ENCODE measurements at regions not wholly inside any gene's neighbourhood (a gene's known extent, or its start where the extent isn't known, plus 50 kb on each side); places are given as distances from the start of the nearest gene placed in this dataset.
"Not testable (repeated sequence)": the region's sequence is repeated elsewhere in the genome, so short reads cannot be mapped to it uniquely, and the experiment has no call there.

DNA sequence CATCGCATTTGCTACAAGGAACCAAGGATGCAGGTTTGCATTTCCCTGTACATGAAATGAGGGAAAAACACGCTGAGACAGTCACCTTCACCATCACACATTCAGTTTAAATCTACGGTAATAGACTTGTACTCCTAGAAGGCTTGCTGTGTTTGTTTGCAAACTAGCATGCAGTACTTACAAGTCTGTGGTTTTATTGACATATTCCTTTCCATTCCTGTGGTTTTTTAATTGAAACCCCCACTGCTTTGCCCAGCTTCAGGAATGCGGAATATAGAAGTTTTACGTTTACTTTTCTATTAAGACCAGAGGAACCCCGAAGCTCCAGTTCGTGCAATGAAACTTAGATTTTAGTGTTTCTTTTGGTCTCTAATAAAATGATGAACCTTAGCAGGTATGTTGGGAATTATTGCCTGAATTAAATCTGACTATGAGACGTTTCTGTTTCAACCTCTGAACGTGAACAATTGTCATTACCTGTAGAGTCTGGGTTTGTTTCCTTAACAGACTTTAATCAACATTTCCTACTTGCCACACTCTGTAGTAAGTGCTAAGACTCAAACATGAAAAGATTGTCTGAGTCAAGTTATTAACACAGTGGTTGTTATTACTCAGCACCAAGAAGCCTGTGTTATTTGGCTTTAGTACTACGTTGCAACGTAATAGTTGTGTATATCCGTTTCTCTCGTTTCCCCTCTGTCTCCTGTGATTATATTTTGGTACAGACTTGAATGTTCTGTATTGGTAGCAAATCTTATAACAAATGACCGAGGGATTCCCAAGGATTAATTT lies 793.3 kb upstream of the GOT2 start (continued):
- TF ChIP-seq NFXL1 (IDR thresholded peaks at IDR 0.05; ENCODE audit: borderline replicate concordance), result no peak
- TF ChIP-seq FOXK2 (IDR thresholded peaks at IDR 0.05), result no peak
- TF ChIP-seq, protein P1, sequence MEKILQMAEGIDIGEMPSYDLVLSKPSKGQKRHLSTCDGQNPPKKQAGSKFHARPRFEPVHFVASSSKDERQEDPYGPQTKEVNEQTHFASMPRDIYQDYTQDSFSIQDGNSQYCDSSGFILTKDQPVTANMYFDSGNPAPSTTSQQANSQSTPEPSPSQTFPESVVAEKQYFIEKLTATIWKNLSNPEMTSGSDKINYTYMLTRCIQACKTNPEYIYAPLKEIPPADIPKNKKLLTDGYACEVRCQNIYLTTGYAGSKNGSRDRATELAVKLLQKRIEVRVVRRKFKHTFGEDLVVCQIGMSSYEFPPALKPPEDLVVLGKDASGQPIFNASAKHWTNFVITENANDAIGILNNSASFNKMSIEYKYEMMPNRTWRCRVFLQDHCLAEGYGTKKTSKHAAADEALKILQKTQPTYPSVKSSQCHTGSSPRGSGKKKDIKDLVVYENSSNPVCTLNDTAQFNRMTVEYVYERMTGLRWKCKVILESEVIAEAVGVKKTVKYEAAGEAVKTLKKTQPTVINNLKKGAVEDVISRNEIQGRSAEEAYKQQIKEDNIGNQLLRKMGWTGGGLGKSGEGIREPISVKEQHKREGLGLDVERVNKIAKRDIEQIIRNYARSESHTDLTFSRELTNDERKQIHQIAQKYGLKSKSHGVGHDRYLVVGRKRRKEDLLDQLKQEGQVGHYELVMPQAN (conservative IDR thresholded peaks at IDR 0.05), result no peak

DNA sequence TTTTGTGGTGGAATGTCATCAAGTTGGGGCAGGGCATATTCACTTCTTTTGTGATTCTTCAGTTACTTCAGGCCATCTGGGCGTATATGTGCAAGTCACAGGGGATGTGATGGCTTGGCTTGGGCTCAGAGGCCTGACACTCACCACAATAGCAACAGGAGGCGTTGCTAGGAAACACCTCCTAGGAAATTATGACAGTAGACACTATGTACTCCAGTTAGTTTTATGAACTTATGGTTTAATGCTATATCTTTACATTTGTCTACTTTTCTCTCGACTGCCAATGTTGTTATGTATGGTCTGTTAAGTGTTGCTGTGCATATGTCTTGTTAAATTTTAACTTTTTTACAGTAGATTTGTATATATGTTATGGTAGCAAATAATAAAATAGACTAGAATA lies 788.7 kb upstream of the GOT2 start:
- CTCF ChIA-PET, result no interaction called here
- SMC1A ChIA-PET (ENCODE audit: uncharacterized antibody, unreplicated experiment), result interaction anchor here (1.3 kb wide), 1 partner anchor 11 kb away, joined by 3 read pairs; no protein-coding TSS in a partner anchor
- intact Hi-C loops (cut with micrococcal nuclease; ENCODE audit: unreplicated experiment), result no loop called here
- Histone ChIP-seq H3K79me2 (ENCODE audit: control insufficient read depth, insufficient read depth, low read length) (no peaks in the 10 kb centered on the region), H2AFZ (ENCODE audit: control insufficient read depth, low read depth, low read length) (no peak overlapping the region), H3K4me1 (ENCODE audit: control insufficient read depth, insufficient read depth, low read length) (no peaks in the 10 kb centered on the region), H3K4me2 (ENCODE audit: control insufficient read depth, insufficient read depth) (no peak overlapping the region), H3K9me3 (replicated peaks; ENCODE audit: control insufficient read depth, insufficient read depth, low read length) (no peaks in the 10 kb centered on the region), H4K20me1 (ENCODE audit: control insufficient read depth, insufficient read depth) (no peaks in the 10 kb centered on the region), H3K27ac (ENCODE audit: control insufficient read depth, insufficient read depth) (no peak overlapping the region), H3K9ac (ENCODE audit: control insufficient read depth, insufficient read depth, low read length) (no peak overlapping the region), H3K4me3 (no peak overlapping the region), H3K36me3 (ENCODE audit: control insufficient read depth in 2 of 2, insufficient read depth in 2 of 2, low read length in 1 of 2) (no peaks in the 10 kb centered on the region), H3K27me3 (replicated peaks in 1 of 2; ENCODE audit: control insufficient read depth in 2 of 2, insufficient read depth in 2 of 2, low read length in 1 of 2) (no peaks in the 10 kb centered on the region)
- POLR2A ChIA-PET, result no interaction called here
- TF ChIP-seq, protein P2, sequence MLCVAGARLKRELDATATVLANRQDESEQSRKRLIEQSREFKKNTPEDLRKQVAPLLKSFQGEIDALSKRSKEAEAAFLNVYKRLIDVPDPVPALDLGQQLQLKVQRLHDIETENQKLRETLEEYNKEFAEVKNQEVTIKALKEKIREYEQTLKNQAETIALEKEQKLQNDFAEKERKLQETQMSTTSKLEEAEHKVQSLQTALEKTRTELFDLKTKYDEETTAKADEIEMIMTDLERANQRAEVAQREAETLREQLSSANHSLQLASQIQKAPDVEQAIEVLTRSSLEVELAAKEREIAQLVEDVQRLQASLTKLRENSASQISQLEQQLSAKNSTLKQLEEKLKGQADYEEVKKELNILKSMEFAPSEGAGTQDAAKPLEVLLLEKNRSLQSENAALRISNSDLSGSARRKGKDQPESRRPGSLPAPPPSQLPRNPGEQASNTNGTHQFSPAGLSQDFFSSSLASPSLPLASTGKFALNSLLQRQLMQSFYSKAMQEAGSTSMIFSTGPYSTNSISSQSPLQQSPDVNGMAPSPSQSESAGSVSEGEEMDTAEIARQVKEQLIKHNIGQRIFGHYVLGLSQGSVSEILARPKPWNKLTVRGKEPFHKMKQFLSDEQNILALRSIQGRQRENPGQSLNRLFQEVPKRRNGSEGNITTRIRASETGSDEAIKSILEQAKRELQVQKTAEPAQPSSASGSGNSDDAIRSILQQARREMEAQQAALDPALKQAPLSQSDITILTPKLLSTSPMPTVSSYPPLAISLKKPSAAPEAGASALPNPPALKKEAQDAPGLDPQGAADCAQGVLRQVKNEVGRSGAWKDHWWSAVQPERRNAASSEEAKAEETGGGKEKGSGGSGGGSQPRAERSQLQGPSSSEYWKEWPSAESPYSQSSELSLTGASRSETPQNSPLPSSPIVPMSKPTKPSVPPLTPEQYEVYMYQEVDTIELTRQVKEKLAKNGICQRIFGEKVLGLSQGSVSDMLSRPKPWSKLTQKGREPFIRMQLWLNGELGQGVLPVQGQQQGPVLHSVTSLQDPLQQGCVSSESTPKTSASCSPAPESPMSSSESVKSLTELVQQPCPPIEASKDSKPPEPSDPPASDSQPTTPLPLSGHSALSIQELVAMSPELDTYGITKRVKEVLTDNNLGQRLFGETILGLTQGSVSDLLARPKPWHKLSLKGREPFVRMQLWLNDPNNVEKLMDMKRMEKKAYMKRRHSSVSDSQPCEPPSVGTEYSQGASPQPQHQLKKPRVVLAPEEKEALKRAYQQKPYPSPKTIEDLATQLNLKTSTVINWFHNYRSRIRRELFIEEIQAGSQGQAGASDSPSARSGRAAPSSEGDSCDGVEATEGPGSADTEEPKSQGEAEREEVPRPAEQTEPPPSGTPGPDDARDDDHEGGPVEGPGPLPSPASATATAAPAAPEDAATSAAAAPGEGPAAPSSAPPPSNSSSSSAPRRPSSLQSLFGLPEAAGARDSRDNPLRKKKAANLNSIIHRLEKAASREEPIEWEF (IDR thresholded peaks at IDR 0.05; ENCODE audit: insufficient replicate concordance, low read depth, low read length), result no peak
- TF ChIP-seq SREBF1 (IDR thresholded peaks at IDR 0.05; ENCODE audit: low read length) (no peak), BRCA1 (IDR thresholded peaks at IDR 0.05; ENCODE audit: low read depth, low read length) (no peak), EZH2 (IDR thresholded peaks at IDR 0.05; ENCODE audit: borderline replicate concordance, control insufficient read depth, low read depth, low read length) (no peak), YBX1 (IDR thresholded peaks at IDR 0.05) (no peak)
- 1% methylated on average over 3 of the region's 3 CpGs for WGBS (ENCODE audit: insufficient coverage, insufficient replicate concordance, low lambda C conversion rate, missing lambda C conversion rate)
- ATAC-seq (no peak), FAIRE-seq (no peak), DNase-seq (ENCODE audit: low read depth, low spot score) (no peak)
- no TSS peak for BruUV-seq (replicated peaks)
- RAD21 ChIA-PET (ENCODE audit: unreplicated experiment), result no interaction called here
- in situ Hi-C loops (cut with MboI), result no loop called here

DNA sequence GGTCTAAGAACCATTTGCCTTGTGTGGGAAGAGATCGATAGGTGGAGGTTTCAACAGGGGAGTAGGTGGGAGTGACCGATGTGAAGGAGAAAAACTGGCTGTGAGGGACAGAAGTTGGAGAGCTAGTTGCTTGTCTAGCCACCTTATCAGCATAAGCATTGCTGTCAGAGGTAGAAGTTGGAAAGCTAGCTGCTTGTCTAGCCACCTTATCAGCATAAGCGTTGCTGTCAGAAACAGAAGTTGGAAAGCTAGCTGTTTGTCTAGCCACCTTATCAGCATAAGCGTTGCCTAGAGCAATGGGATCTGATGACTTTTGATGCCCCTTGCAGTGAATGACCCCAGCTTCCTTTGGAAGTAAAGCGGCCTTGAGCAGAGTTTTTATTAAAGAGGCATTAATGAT lies 784.6 kb upstream of the GOT2 start:
- H2AFZ ChIP-seq (ENCODE audit: control insufficient read depth, low read depth, low read length); ATAC-seq; H3K4me1 ChIP-seq (ENCODE audit: control insufficient read depth, insufficient read depth, low read length); H3K79me2 ChIP-seq (ENCODE audit: control insufficient read depth, insufficient read depth, low read length); in situ Hi-C loops (cut with MboI); H3K4me3 ChIP-seq; SMC1A ChIA-PET (ENCODE audit: uncharacterized antibody, unreplicated experiment); H3K4me2 ChIP-seq (ENCODE audit: control insufficient read depth, insufficient read depth); POLR2A ChIA-PET; H3K9ac ChIP-seq (ENCODE audit: control insufficient read depth, insufficient read depth, low read length); H3K27me3 ChIP-seq (replicated peaks in 1 of 2; ENCODE audit: control insufficient read depth in 2 of 2, insufficient read depth in 2 of 2, low read length in 1 of 2); RAD21 ChIA-PET (ENCODE audit: unreplicated experiment); DNase-seq (ENCODE audit: low read depth, low spot score); H3K27ac ChIP-seq (ENCODE audit: control insufficient read depth, insufficient read depth); H4K20me1 ChIP-seq (ENCODE audit: control insufficient read depth, insufficient read depth); BruUV-seq (replicated peaks); H3K36me3 ChIP-seq (ENCODE audit: control insufficient read depth in 2 of 2, insufficient read depth in 2 of 2, low read length in 1 of 2); CTCF ChIA-PET; FAIRE-seq; H3K9me3 ChIP-seq (replicated peaks; ENCODE audit: control insufficient read depth, insufficient read depth, low read length); intact Hi-C loops (cut with micrococcal nuclease; ENCODE audit: unreplicated experiment): not testable (repeated sequence)
- 58% methylated on average over 5 of the region's 5 CpGs for WGBS (ENCODE audit: insufficient coverage, insufficient replicate concordance, low lambda C conversion rate, missing lambda C conversion rate)
